GM04503 (cell line): ENCODE measurements at regions not wholly inside any gene's neighbourhood (a gene's known extent, or its start where the extent isn't known, plus 50 kb on each side); places are given as distances from the start of the nearest gene placed in this dataset.

Experiments
- DNase-seq: peaks from one replicate; pipeline ENCODE4 v3.0.0-alpha.2; 2012; ENCODE audit warnings: low read depth

GRCh38 chr10:117927871-117928270 lies 118.9 kb downstream of the RAB11FIP2 start:
- no peak for DNase-seq

- no peak for DNase-seq
Measured at GRCh38 chr10:117928281-117928680, 118.5 kb downstream of the RAB11FIP2 start.

GRCh38 chr10:117928741-117929140 lies 118.0 kb downstream of the RAB11FIP2 start:
- DNase-seq = no peak

GRCh38 chr10:117929327-117930067 lies 117.2 kb downstream of the RAB11FIP2 start:
- DNase-seq = no peak

GRCh38 chr10:117931078-117931477 lies 115.7 kb downstream of the RAB11FIP2 start:
- no peak for DNase-seq

GRCh38 chr10:117933036-117933435 lies 113.7 kb downstream of the RAB11FIP2 start:
- peak; percentile 53 for DNase-seq

- no peak for DNase-seq
Measured at GRCh38 chr10:117934477-117934876, 112.3 kb downstream of the RAB11FIP2 start.

GRCh38 chr10:117936141-117936540 lies 110.6 kb downstream of the RAB11FIP2 start:
- peak; percentile 84 for DNase-seq

GRCh38 chr10:117936566-117936965 lies 110.2 kb downstream of the RAB11FIP2 start:
- DNase-seq = no peak

- no peak for DNase-seq
Measured at GRCh38 chr10:117936976-117937375, 109.8 kb downstream of the RAB11FIP2 start.

GRCh38 chr10:117938104-117938503 lies 108.6 kb downstream of the RAB11FIP2 start:
- no peak for DNase-seq

- no peak for DNase-seq
Measured at GRCh38 chr10:117942226-117942625, 104.5 kb downstream of the RAB11FIP2 start.

- no peak for DNase-seq
Measured at GRCh38 chr10:117944676-117945447, 101.9 kb downstream of the RAB11FIP2 start.

GRCh38 chr10:117945651-117946050 lies 101.1 kb downstream of the RAB11FIP2 start:
- DNase-seq = no peak

- no peak for DNase-seq
Measured at GRCh38 chr10:117946525-117947070, 100.1 kb downstream of the RAB11FIP2 start.

- no peak for DNase-seq
Measured at GRCh38 chr10:117948493-117948892, 98.2 kb downstream of the RAB11FIP2 start.

- no peak for DNase-seq
Measured at GRCh38 chr10:117950408-117950807, 96.3 kb downstream of the RAB11FIP2 start.
